Ectodermal cell (in vitro differentiated cells): ENCODE measurements at regions not wholly inside any gene's neighbourhood (a gene's known extent, or its start where the extent isn't known, plus 50 kb on each side); places are given as distances from the start of the nearest gene placed in this dataset.

ENCODE experiments used
- H3K27ac ChIP-seq: 2 replicates; pipeline ENCODE4 v1.7.0; 2013; ENCODE audit warnings: mild to moderate bottlenecking, low read depth, low read length; ENCODE audit not compliant: insufficient read depth, poor library complexity, severe bottlenecking
- H3K27me3 ChIP-seq: 2 replicates; pipeline ENCODE4 v1.7.0; 2013; ENCODE audit warnings: mild to moderate bottlenecking, low read length; ENCODE audit not compliant: insufficient read depth, control insufficient read depth, poor library complexity, severe bottlenecking
- H3K36me3 ChIP-seq: one replicate; pipeline ENCODE4 v1.7.0; 2013; ENCODE audit warnings: low read length; ENCODE audit not compliant: control insufficient read depth, insufficient read depth
- H3K4me1 ChIP-seq: one replicate; pipeline ENCODE4 v1.7.0; 2013; ENCODE audit warnings: low read length; ENCODE audit not compliant: control insufficient read depth, insufficient read depth
- H3K4me3 ChIP-seq: 2 replicates; pipeline ENCODE4 v1.7.0; 2013; ENCODE audit warnings: low read depth, low read length, control low read depth; ENCODE audit not compliant: insufficient read depth
- H3K9me3 ChIP-seq: 2 replicates; pipeline ENCODE4 v1.7.0; 2013; ENCODE audit warnings: mild to moderate bottlenecking, low read length, moderate library complexity; ENCODE audit not compliant: control insufficient read depth
- WGBS, 2 experiments: methylation state at CpG; one replicate each; pipeline ENCODE4 v1.1.7; 2013; ENCODE audit warnings: missing lambda C conversion rate in 2 of 2; 5-methylcytosine and 5-hydroxymethylcytosine counted together

DNA sequence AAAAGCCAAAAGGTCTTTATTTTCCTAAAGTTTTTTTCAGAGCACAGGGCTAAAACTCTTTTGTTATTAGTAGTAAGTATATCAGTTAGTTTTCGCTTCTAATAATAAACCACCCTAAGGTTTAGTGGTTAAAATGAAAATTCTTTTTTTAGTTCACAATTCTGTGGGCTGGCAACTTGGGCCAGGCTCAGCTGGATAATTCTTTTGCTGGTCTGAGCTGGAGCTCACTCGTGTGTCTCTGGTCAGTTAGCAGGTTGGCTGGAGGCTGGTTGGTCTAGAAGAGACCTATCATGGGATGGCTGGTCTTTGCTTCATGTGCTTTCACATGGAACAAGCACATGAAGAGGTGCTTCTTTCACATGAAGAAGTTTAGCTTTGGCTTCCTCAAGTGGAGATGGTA lies 227.1 kb upstream of the LCORL start:
- H3K9me3 ChIP-seq, result no peaks in the 10 kb centered on the region
- no peaks in the 10 kb centered on the region for H3K36me3 ChIP-seq
- no peaks in the 10 kb centered on the region for H3K27me3 ChIP-seq
- H3K27ac ChIP-seq, result no peak overlapping the region
- no peaks in the 10 kb centered on the region for H3K4me1 ChIP-seq
- no peak overlapping the region for H3K4me3 ChIP-seq
- WGBS, 2 experiments, result 81 to 97% methylated on average over 1 to 2 of the region's 2 CpGs

DNA sequence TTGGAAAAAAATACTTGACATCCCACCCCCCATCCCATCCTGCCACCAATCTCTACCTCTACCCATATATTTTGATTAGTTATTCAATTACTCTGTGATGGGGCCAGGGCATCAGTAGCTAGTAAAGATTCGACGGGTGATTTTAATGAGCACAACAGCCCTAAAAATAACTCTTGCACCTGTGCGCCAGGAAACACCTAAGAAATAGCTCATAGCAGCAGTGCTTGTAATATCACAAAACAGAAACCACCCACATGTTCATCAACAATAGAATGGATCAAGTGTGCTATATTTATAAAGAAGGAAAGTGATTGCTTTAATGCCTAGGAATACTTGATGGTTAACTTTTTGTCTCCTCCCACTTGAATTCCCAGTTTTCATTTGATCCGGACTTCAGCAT lies 225.6 kb upstream of the LCORL start:
- H3K36me3 ChIP-seq, result no peaks in the 10 kb centered on the region
- H3K9me3 ChIP-seq, result no peaks in the 10 kb centered on the region
- WGBS, 2 experiments, result 91 to 97% methylated on average over 3 to 4 of the region's 4 CpGs
- no peak overlapping the region for H3K27ac ChIP-seq
- H3K4me1 ChIP-seq, result no peaks in the 10 kb centered on the region
- H3K4me3 ChIP-seq, result no peak overlapping the region
- no peaks in the 10 kb centered on the region for H3K27me3 ChIP-seq

DNA sequence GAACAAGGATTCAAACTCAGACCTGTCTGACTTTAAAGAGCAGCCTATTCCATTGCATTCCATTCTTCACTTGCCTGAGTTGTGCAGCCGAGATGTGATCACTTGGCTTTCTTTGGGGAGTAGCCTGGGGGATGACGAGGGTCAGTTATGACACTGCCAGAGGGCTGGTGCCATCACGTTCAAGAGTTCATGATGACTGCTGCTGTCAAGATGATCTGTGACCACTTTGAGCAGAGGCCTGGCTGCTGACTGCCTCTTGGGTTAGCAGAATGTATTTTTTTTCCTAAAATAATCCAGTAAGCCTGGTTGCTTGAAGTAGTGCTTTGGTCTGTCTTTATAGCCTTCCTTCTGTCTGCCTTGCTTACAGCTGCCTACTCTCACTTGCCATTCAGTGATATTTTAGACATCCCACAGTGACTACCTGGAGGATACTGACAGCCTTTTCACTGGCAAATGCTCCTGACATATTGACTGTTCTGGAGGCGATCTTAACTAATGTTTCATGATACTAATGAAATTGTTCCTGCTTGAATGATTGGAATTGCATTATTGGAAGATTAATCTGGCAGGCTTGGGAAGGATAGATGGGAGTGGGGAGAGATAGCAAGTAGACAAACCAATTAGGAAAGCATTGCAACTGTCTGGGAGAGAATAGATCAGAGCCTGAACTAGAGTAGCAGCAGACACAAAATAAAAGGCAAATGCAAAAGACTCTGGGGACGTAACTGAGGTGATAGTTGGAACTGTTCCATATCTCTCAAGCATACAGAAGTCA lies 221.6 kb upstream of the LCORL start:
- Histone ChIP-seq H3K27me3 (no peaks in the 10 kb centered on the region), H3K4me3 (no peak overlapping the region), H3K9me3 (no peaks in the 10 kb centered on the region), H3K36me3 (no peaks in the 10 kb centered on the region), H3K27ac (no peak overlapping the region), H3K4me1 (no peaks in the 10 kb centered on the region)
- WGBS, 2 experiments, result 87 to 91% methylated on average over 5 of the region's 5 CpGs

DNA sequence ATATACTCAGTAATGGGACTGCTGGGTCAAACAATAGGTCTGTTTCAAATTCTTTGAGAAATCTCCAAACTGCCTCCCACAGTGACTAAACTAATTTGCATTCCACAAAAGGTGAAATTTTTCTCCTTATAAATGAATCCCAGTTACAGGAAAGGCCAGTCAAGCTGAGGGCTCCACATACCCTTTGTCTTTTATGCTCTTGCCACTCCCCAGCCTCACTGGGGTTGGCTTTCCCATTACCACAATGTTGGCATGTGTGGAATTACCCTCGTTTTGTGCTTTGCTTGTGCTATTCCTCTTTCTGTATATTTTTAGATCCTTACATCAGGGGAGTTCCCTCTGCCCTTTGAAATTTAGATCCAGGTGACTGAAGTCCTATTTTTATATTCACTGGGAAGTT lies 220.2 kb upstream of the LCORL start:
- no peaks in the 10 kb centered on the region for H3K9me3 ChIP-seq
- no peaks in the 10 kb centered on the region for H3K4me1 ChIP-seq
- 45 to 55% methylated on average over 1 of the region's 1 CpG for WGBS, 2 experiments
- no peak overlapping the region for H3K27ac ChIP-seq
- H3K36me3 ChIP-seq, result no peaks in the 10 kb centered on the region
- H3K27me3 ChIP-seq, result no peaks in the 10 kb centered on the region
- H3K4me3 ChIP-seq, result no peak overlapping the region

DNA sequence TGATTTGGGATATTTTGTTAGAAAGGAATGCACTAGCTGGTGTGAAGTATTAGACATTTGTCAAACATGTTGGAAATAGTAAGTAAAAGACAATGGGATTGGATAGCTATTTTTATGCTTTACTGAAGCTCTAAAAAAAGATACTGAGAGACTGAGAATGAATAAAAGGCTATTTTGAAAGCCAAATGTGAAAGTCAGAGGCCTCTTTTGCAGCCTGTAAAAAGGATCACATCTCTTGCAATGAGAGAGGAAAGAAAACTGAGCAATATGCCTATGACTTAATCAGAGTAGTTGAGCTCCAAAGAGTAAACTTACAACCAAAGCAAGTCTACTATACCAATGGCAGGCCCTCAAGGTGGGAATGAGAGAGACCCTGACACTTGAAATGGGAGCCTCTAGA lies 212.6 kb upstream of the LCORL start:
- no peaks in the 10 kb centered on the region for H3K36me3 ChIP-seq
- no peak overlapping the region for H3K4me3 ChIP-seq
- H3K27me3 ChIP-seq, result no peaks in the 10 kb centered on the region
- H3K4me1 ChIP-seq, result no peaks in the 10 kb centered on the region
- no peak overlapping the region for H3K27ac ChIP-seq
- H3K9me3 ChIP-seq, result no peaks in the 10 kb centered on the region

DNA sequence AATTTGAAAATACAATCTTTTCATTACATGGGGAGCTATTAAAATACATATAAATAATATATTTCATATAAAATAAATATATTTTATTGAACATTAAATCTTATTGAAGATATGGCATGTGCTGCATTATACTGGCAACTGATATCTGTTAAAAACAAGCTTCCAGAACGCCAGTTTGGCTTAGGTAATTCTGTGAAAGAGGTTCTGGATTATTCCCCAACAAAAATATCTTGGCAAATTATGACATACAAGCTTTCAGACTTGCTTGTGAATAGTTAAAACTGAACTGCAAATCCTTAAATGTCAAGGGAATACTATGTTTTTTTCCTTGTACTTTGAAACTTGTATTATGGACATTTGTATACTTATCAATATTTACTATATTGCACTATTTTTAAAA lies 210.2 kb upstream of the LCORL start:
- Histone ChIP-seq H3K4me1 (no peaks in the 10 kb centered on the region), H3K4me3 (no peak overlapping the region), H3K9me3 (no peaks in the 10 kb centered on the region), H3K27me3 (no peaks in the 10 kb centered on the region), H3K36me3 (no peaks in the 10 kb centered on the region), H3K27ac (no peak overlapping the region)
- 100% methylated on average over 1 of the region's 1 CpG for WGBS, 2 experiments

DNA sequence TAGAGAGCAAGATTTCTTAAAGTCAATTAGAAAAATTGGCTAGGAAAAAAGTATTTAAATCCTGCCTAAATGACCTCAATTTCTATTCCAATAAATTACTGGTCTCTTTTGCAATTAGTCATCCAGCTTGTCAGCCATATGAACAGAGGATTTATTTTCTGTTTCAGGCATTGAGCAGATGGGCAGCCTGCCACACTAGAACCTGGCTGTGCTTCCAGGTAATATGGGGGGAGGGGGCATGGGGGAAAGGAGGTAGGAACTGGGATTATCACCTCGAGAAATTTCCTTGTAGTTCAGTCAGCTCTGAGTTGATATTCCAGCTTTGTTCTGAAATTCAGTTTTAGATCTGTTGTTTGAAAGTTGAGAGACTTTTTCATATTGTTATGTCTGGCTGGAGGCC lies 206.3 kb upstream of the LCORL start:
- WGBS, 2 experiments, result 76 to 81% methylated on average over 1 of the region's 1 CpG

DNA sequence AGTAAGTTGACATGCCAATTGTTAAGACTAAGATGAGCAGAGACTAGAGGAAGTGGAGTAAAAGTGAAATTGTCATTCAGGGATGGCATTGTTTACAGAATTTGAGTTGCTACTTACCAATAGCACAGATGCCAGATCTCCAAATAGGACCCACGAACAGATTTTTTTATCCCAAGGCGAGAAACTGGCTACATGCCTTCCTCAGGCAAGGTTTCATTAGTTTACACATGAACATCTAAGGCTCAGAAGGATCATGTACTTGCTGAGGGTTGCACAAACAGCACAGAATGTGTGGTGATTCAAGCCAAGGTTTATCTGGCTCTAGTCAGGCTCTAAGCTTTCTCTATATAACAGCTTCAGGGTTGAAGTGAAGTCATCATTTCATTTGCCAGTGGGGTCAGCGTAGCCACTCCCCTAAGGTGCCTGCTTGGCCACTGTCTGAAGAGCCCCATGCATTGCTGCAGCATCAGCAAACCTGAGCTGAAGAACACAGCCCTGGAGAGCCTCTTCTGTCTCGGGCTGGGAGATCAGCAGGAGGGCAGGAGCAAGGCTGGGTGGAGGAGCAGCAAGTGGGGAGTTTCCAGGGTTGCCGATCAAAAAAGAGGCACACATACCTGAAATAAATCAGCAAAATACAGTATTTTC lies 193.0 kb upstream of the LCORL start:
- 63 to 76% methylated on average over 5 of the region's 5 CpGs for WGBS, 2 experiments
- Histone ChIP-seq H3K4me1 (no peaks in the 10 kb centered on the region), H3K36me3 (no peaks in the 10 kb centered on the region), H3K27me3 (no peaks in the 10 kb centered on the region), H3K9me3 (no peaks in the 10 kb centered on the region), H3K4me3 (no peak overlapping the region), H3K27ac (no peak overlapping the region)

More for the DNA sequence above, 206.3 kb upstream of the LCORL start:
- H3K9me3 ChIP-seq, result no peaks in the 10 kb centered on the region
- no peaks in the 10 kb centered on the region for H3K36me3 ChIP-seq
- no peaks in the 10 kb centered on the region for H3K4me1 ChIP-seq
- no peak overlapping the region for H3K27ac ChIP-seq
- H3K4me3 ChIP-seq, result no peak overlapping the region
- no peaks in the 10 kb centered on the region for H3K27me3 ChIP-seq

DNA sequence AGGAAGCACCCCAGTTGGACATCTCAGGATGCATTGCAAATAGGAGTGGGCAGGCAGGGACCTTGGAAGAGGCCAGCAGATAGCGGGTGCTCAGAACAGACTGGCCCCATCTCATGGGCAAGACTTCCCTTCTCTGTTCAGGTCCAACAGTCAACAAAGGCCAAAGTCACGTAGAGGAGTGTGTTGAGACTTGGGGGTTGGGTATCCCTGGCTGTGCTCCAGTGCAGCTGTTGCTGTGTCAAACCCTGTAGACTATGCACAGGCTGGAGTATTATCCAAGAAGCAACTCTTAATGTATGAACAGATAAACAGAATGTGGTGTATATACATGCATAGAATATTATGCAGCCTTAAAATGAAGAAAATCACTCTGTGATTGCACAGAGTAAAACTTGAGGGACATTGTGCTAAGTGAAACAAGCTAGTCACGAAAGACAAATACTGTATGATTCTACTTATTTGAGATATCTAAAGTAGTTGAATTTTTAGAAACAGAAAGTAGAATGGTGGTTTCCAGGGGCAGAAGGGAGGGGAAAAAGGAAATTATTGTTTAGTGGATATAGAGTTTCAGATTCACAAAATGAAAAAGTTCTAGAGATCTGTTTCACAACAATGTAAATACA lies 192.1 kb upstream of the LCORL start:
- no peak overlapping the region for H3K4me3 ChIP-seq
- no peak overlapping the region for H3K27ac ChIP-seq
- H3K4me1 ChIP-seq, result no peaks in the 10 kb centered on the region
- no peaks in the 10 kb centered on the region for H3K9me3 ChIP-seq
- WGBS, 2 experiments, result 59 to 91% methylated on average over 2 to 3 of the region's 3 CpGs
- H3K27me3 ChIP-seq, result no peaks in the 10 kb centered on the region
- no peaks in the 10 kb centered on the region for H3K36me3 ChIP-seq

DNA sequence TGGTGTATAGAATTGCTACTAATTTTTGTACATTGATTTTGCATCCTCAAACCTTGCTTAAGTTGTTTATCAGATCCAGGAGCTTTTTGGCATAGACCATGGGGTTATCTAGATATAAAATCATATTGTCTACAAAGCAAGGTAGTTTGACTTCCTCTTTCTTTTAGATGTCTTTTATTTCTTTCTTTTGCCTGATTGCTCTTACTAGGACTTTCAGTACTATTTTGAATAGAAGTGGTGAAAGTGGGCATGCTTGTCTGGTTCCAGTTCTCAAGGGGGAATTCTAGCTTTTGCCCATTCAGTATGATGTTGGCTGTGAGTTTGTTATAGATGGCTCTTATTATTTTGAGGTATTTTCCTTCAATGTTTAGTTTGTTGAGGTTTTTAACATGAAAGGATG lies 187.9 kb upstream of the LCORL start:
- no peaks in the 10 kb centered on the region for H3K9me3 ChIP-seq
- no peak overlapping the region for H3K4me3 ChIP-seq
- H3K4me1 ChIP-seq, result no peaks in the 10 kb centered on the region
- no peaks in the 10 kb centered on the region for H3K36me3 ChIP-seq
- H3K27me3 ChIP-seq, result no peaks in the 10 kb centered on the region
- H3K27ac ChIP-seq, result no peak overlapping the region
